GM23338 (cell line): ENCODE measurements at regions not wholly inside any gene's neighbourhood (a gene's known extent, or its start where the extent isn't known, plus 50 kb on each side); places are given as distances from the start of the nearest gene placed in this dataset.

Source experiments
- CREB1 ChIP-seq: fragments of 250-450 bp; sonication (Bioruptor Pico); IDR thresholded peaks from 2 replicates; pipeline ENCODE4 v1.5.0; 2020; ENCODE audit warnings: low read depth, mild to moderate bottlenecking, moderate library complexity
- EZH2 ChIP-seq: fragments of 200-600 bp; sonication (generic); IDR thresholded peaks from one replicate; pipeline ENCODE4 v1.8.0; 2017; ENCODE audit warnings: antibody characterized with exemption, mild to moderate bottlenecking, low read depth; ENCODE audit not compliant: unreplicated experiment
- EZH2phosphoT487 ChIP-seq: fragments of 200-600 bp; sonication (generic); IDR thresholded peaks from one replicate; pipeline ENCODE4 v1.8.1; 2018; ENCODE audit warnings: antibody characterized with exemption; ENCODE audit not compliant: unreplicated experiment
- JUNB ChIP-seq: IDR thresholded peaks from one replicate; pipeline ENCODE4 v1.6.1; 2016; ENCODE audit warnings: antibody characterized with exemption; ENCODE audit not compliant: unreplicated experiment
- POLR2AphosphoS5 ChIP-seq: IDR thresholded peaks from 2 replicates; pipeline ENCODE4 v1.6.1; 2016; ENCODE audit warnings: antibody characterized with exemption, low read depth
- STAT1 ChIP-seq: IDR thresholded peaks from one replicate; pipeline ENCODE4 v1.6.1; 2016; ENCODE audit warnings: antibody characterized with exemption; ENCODE audit not compliant: unreplicated experiment
- ZNF114 ChIP-seq: fragments of 250-450 bp; sonication (Bioruptor Pico); IDR thresholded peaks from 2 replicates; pipeline ENCODE4 v1.5.0; 2020; ENCODE audit warnings: mild to moderate bottlenecking, moderate library complexity
- ZNF331 ChIP-seq: fragments of 250-450 bp; sonication (Bioruptor Pico); IDR thresholded peaks from 2 replicates; pipeline ENCODE4 v1.5.0; 2020; ENCODE audit warnings: low read depth, mild to moderate bottlenecking, moderate library complexity
- TF ChIP-seq, protein P1 (sequence below), 2 experiments: fragments of 200-600 bp in 1 of 2; sonication (generic) in 1 of 2; conservative IDR thresholded peaks; 2 replicates each; pipeline versions ENCODE4 v1.5.1 to v1.6.1; 2016 to 2017; ENCODE audit warnings: antibody characterized with exemption in 2 of 2, low read depth in 2 of 2, mild to moderate bottlenecking in 2 of 2, moderate library complexity in 1 of 2
- TF ChIP-seq, protein P2 (sequence below): IDR thresholded peaks from one replicate; pipeline ENCODE4 v1.6.1; 2018; ENCODE audit warnings: antibody characterized with exemption; ENCODE audit not compliant: unreplicated experiment

DNA sequence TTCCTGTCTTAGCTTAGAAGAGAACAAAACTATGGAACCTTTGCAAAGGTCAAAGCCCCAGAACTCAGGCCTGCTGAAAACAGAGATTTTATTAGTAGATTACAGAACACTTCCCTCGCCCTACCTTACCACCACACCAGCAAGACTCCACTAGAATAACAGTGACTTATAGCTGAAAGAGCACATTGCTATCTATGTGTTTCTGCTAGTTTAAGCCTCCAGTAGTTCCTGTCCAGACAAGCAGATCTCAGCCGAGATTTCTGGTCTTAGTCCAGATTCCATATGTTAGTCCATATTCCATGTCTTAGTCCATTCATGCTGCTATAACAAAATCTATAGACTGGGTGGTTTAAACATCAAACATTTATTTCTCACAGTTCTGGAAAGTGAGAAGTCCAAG, 412.3 kb upstream of the ID4 start:
- no peak for TF ChIP-seq EZH2
- TF ChIP-seq, protein P1, sequence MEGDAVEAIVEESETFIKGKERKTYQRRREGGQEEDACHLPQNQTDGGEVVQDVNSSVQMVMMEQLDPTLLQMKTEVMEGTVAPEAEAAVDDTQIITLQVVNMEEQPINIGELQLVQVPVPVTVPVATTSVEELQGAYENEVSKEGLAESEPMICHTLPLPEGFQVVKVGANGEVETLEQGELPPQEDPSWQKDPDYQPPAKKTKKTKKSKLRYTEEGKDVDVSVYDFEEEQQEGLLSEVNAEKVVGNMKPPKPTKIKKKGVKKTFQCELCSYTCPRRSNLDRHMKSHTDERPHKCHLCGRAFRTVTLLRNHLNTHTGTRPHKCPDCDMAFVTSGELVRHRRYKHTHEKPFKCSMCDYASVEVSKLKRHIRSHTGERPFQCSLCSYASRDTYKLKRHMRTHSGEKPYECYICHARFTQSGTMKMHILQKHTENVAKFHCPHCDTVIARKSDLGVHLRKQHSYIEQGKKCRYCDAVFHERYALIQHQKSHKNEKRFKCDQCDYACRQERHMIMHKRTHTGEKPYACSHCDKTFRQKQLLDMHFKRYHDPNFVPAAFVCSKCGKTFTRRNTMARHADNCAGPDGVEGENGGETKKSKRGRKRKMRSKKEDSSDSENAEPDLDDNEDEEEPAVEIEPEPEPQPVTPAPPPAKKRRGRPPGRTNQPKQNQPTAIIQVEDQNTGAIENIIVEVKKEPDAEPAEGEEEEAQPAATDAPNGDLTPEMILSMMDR (conservative IDR thresholded peaks at IDR 0.05; ENCODE audit: low read depth in 2 of 2), result no peak
- no peak for TF ChIP-seq STAT1
- TF ChIP-seq, protein P2, sequence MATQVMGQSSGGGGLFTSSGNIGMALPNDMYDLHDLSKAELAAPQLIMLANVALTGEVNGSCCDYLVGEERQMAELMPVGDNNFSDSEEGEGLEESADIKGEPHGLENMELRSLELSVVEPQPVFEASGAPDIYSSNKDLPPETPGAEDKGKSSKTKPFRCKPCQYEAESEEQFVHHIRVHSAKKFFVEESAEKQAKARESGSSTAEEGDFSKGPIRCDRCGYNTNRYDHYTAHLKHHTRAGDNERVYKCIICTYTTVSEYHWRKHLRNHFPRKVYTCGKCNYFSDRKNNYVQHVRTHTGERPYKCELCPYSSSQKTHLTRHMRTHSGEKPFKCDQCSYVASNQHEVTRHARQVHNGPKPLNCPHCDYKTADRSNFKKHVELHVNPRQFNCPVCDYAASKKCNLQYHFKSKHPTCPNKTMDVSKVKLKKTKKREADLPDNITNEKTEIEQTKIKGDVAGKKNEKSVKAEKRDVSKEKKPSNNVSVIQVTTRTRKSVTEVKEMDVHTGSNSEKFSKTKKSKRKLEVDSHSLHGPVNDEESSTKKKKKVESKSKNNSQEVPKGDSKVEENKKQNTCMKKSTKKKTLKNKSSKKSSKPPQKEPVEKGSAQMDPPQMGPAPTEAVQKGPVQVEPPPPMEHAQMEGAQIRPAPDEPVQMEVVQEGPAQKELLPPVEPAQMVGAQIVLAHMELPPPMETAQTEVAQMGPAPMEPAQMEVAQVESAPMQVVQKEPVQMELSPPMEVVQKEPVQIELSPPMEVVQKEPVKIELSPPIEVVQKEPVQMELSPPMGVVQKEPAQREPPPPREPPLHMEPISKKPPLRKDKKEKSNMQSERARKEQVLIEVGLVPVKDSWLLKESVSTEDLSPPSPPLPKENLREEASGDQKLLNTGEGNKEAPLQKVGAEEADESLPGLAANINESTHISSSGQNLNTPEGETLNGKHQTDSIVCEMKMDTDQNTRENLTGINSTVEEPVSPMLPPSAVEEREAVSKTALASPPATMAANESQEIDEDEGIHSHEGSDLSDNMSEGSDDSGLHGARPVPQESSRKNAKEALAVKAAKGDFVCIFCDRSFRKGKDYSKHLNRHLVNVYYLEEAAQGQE, result no peak
- no peak for TF ChIP-seq ZNF114 (CRISPR knock-in tag)
- TF ChIP-seq EZH2phosphoT487, result no peak
- TF ChIP-seq JUNB, result no peak
- no peak for TF ChIP-seq POLR2AphosphoS5
- no peak for TF ChIP-seq CREB1 (CRISPR knock-in tag)
- no peak for TF ChIP-seq ZNF331 (CRISPR knock-in tag)
